ENCODE measurements at regions not wholly inside any gene's neighbourhood (a gene's known extent, or its start where the extent isn't known, plus 50 kb on each side); places are given as distances from the start of the nearest gene placed in this dataset.

- no peaks in the 10 kb centered on the region for H3K27me3 ChIP-seq (ENCODE audit: control insufficient read depth in 3 of 3, insufficient read depth in 3 of 3, low read length in 2 of 3)
- ATAC-seq (ENCODE audit: insufficient read depth, low FRiP score) (no peak), DNase-seq (no peak)
- H3K4me3 ChIP-seq: no peak overlapping the region
- H3K36me3 ChIP-seq (ENCODE audit: control insufficient read depth in 4 of 4, insufficient read depth in 4 of 4, low read length in 4 of 4): no peaks in the 10 kb centered on the region
- H3K27ac ChIP-seq (ENCODE audit: low read depth in 1 of 2, low read length in 1 of 2): no peak overlapping the region
- H3K4me1 ChIP-seq (ENCODE audit: control insufficient read depth in 5 of 5, insufficient read depth in 5 of 5, low read length in 5 of 5): no peaks in the 10 kb centered on the region
- H3K9ac ChIP-seq (ENCODE audit: insufficient read depth in 1 of 2, low read length in 2 of 2): no peak overlapping the region
- peaks cover 0 to 3% (median under 1%) of the 10 kb centered on the region in 4 donors for H3K9me3 ChIP-seq (ENCODE audit: control insufficient read depth in 4 of 4, insufficient read depth in 3 of 4, low read length in 3 of 4)
- TF ChIP-seq CTCF (IDR thresholded peaks at IDR 0.05; ENCODE audit: control extremely low read depth, extremely low read depth): no peak
- WGBS, 2 donors: 61 to 75% methylated on average over 3 of the region's 3 CpGs
Observed at GRCh38 chr3:165382672-165383071, 186.5 kb upstream of the SLITRK3 start.

GRCh38 chr3:165378761-165379160 lies 182.6 kb upstream of the SLITRK3 start:
- TF ChIP-seq CTCF (IDR thresholded peaks at IDR 0.05; ENCODE audit: control extremely low read depth, extremely low read depth): no peak
- no peak for ATAC-seq (ENCODE audit: insufficient read depth, low FRiP score)
- WGBS, 2 donors: 58 to 68% methylated on average over 2 of the region's 2 CpGs

GRCh38 chr3:165359005-165359404 lies 162.8 kb upstream of the SLITRK3 start:
- Histone ChIP-seq H3K4me3 (no peak overlapping the region), H3K9ac (ENCODE audit: insufficient read depth in 1 of 2, low read length in 2 of 2) (no peak overlapping the region), H3K27me3 (ENCODE audit: control insufficient read depth in 3 of 3, insufficient read depth in 3 of 3, low read length in 2 of 3) (no peaks in the 10 kb centered on the region), H3K9me3 (ENCODE audit: control insufficient read depth in 4 of 4, insufficient read depth in 3 of 4, low read length in 3 of 4) (no peaks in the 10 kb centered on the region), H3K27ac (ENCODE audit: low read depth in 1 of 2, low read length in 1 of 2) (no peak overlapping the region), H3K36me3 (ENCODE audit: control insufficient read depth in 4 of 4, insufficient read depth in 4 of 4, low read length in 4 of 4) (no peaks in the 10 kb centered on the region), H3K4me1 (ENCODE audit: control insufficient read depth in 5 of 5, insufficient read depth in 5 of 5, low read length in 5 of 5) (no peaks in the 10 kb centered on the region)
- 41 to 46% methylated on average over 3 of the region's 3 CpGs for WGBS, 2 donors
- no peak for TF ChIP-seq CTCF (IDR thresholded peaks at IDR 0.05; ENCODE audit: control extremely low read depth, extremely low read depth)
- no peak for DNase-seq
- no peak for ATAC-seq (ENCODE audit: insufficient read depth, low FRiP score)

More at GRCh38 chr3:165378761-165379160, 182.6 kb upstream of the SLITRK3 start:
- Histone ChIP-seq H3K9me3 (ENCODE audit: control insufficient read depth in 4 of 4, insufficient read depth in 3 of 4, low read length in 3 of 4) (peaks cover 0 to 3% (median under 1%) of the 10 kb centered on the region in 4 donors), H3K4me1 (ENCODE audit: control insufficient read depth in 5 of 5, insufficient read depth in 5 of 5, low read length in 5 of 5) (no peaks in the 10 kb centered on the region), H3K9ac (ENCODE audit: insufficient read depth in 1 of 2, low read length in 2 of 2) (no peak overlapping the region), H3K27ac (ENCODE audit: low read depth in 1 of 2, low read length in 1 of 2) (no peak overlapping the region), H3K4me3 (no peak overlapping the region), H3K36me3 (ENCODE audit: control insufficient read depth in 4 of 4, insufficient read depth in 4 of 4, low read length in 4 of 4) (no peaks in the 10 kb centered on the region), H3K27me3 (ENCODE audit: control insufficient read depth in 3 of 3, insufficient read depth in 3 of 3, low read length in 2 of 3) (no peaks in the 10 kb centered on the region)
- DNase-seq: no peak

GRCh38 chr3:165355316-165355715 lies 159.1 kb upstream of the SLITRK3 start:
- WGBS, 2 donors: 89% methylated on average over 5 of the region's 5 CpGs
- Histone ChIP-seq H3K4me1 (ENCODE audit: control insufficient read depth in 5 of 5, insufficient read depth in 5 of 5, low read length in 5 of 5) (no peaks in the 10 kb centered on the region), H3K4me3 (no peak overlapping the region), H3K27me3 (ENCODE audit: control insufficient read depth in 3 of 3, insufficient read depth in 3 of 3, low read length in 2 of 3) (no peaks in the 10 kb centered on the region), H3K36me3 (ENCODE audit: control insufficient read depth in 4 of 4, insufficient read depth in 4 of 4, low read length in 4 of 4) (no peaks in the 10 kb centered on the region), H3K27ac (ENCODE audit: low read depth in 1 of 2, low read length in 1 of 2) (no peak overlapping the region), H3K9ac (ENCODE audit: insufficient read depth in 1 of 2, low read length in 2 of 2) (no peak overlapping the region), H3K9me3 (ENCODE audit: control insufficient read depth in 4 of 4, insufficient read depth in 3 of 4, low read length in 3 of 4) (no peaks in the 10 kb centered on the region)
- ATAC-seq (ENCODE audit: insufficient read depth, low FRiP score) (no peak), DNase-seq (no peak)
- no peak for TF ChIP-seq CTCF (IDR thresholded peaks at IDR 0.05; ENCODE audit: control extremely low read depth, extremely low read depth)
